Left lobe of liver (tissue), 2 donors: ENCODE measurements at regions not wholly inside any gene's neighbourhood (a gene's known extent, or its start where the extent isn't known, plus 50 kb on each side); places are given as distances from the start of the nearest gene placed in this dataset.

Experiments
- ATAC-seq: fragments of 200-7000 bp; cut with Tn5 transposase; one replicate; pipeline ENCODE4 v1.9.1; 2020; ENCODE audit warnings: mild to moderate bottlenecking, moderate library complexity
- DNase-seq: peaks from one replicate; pipeline ENCODE4 v3.0.0-alpha.2; 2020; ENCODE audit warnings: low spot score
- donor health status: DM: no; HTN: no; CAD: no; lungs with moderate emphysema.
- donor health status: DM: no; HTN: yes; CAD: no.

DNA sequence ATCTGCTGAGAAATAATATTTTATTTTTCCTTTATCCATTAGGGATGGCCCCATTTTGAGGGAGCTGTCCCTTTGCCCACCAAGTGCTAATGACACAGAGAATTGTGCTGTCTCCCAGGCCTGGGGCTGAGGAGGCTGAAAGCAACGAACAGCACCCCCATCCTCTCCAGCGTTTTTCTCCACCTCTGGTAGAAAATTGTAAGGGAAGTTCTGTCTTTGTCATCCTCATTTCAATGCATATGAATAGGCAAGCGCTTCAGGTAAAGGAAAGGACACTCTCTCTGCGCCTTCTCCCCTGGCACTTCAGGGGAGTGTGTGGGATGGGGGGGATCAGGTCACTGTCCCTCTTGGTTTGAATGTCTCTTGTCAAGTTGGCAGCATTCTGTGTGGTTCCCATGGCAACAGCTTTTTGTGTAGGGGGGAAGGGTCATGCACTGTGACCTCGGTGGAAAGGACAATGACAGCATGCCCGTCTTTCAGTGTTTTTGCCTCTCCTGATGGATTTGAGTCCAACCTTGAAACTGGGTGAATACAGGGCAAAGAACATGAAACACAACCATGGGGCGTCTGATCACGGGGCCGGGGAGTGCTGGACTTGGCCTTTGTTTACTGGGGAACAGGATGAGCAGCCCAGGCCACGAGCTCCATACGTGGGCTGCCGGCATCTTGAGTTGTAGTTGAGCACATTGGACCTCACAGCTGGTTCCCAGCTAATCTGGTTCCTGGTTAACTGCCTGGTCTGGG, 230.2 kb downstream of the VRK1 start:
- DNase-seq (no peak), ATAC-seq (no peak)

DNA sequence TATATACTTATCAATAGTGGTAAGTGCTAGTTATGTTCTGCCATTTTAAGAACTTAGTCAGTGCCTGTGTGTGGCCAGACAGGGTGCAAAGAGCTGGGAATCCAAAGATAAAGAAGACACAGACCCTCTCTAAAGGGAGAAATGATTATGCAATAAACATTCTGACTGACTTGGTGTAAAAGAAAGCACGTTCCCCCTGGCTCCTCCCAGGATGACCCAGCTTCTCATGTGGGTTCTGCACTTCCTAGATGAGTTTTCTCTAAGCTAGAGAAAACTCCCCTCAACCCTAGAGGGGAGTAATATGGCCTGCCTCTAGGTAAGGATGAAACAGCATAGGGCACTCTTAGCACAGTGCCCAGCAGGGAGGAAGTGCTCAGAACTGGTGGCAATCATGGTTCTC, 231.2 kb downstream of the VRK1 start:
- ATAC-seq = no peak

DNA sequence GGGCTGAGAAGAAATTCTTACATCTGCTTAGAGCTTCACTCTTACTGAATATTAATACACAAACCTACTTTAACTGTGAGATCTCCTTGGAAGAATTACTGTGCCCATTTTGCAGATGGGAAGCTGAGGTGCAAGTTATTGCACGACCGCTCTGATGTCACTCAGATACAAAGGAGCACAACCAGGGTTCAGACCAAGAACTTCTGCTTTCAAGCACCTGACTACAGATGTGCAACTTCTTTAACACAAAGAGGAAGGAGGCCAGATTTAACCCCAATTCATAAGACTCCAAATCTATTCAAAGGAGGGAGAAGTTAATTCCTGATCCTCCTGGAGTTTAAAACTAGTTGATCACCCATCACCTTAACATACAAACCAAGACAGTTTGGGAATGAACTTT, 232.6 kb downstream of the VRK1 start:
- DNase-seq (no peak), ATAC-seq (no peak)

More for the DNA sequence above, 231.2 kb downstream of the VRK1 start:
- DNase-seq = no peak

DNA sequence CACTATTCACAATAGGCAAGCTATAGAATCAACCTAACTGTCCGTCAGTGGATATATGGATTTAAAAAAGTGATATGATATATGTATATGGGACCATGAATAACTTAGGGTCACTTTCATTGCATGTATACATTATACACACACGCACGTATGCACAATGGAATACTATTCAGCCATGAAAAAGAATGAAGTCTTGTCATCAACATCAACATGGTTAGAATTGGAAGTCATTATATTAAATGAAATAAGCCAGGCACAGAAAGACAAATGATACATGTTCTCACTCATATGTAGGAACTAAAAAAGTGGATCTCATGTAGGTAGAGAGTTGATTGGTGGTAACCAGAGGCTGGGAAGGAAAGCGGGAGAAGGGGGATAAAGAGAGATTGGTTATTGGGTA, 234.3 kb downstream of the VRK1 start:
- DNase-seq (no peak), ATAC-seq (no peak)

DNA sequence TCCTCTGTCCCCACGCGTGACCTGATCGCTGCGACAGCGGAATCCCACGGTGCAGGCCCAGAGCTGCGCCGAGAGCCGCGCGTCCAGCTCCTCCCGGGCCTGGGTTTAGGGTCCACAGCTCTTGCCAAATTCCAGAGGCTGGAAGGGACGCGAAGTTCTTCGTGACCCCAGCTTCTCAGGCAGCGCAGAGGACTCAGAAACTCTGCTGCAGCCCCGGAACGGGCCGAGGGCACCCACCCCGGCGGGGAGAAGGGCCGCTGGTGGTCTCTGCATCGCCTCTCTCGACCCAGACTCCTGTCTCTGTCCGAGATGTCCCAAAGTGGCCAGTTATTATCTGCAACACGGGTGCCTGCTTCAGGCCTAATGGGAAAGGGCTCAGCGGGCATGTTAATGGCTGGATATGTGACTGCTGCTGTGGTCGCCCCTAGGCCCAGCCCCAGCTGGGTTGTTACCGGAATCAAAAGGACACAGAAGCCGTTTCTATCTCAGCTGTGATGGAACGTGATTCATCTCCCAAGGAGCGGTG, 236.4 kb downstream of the VRK1 start:
- DNase-seq = no peak
- ATAC-seq = no peak

DNA sequence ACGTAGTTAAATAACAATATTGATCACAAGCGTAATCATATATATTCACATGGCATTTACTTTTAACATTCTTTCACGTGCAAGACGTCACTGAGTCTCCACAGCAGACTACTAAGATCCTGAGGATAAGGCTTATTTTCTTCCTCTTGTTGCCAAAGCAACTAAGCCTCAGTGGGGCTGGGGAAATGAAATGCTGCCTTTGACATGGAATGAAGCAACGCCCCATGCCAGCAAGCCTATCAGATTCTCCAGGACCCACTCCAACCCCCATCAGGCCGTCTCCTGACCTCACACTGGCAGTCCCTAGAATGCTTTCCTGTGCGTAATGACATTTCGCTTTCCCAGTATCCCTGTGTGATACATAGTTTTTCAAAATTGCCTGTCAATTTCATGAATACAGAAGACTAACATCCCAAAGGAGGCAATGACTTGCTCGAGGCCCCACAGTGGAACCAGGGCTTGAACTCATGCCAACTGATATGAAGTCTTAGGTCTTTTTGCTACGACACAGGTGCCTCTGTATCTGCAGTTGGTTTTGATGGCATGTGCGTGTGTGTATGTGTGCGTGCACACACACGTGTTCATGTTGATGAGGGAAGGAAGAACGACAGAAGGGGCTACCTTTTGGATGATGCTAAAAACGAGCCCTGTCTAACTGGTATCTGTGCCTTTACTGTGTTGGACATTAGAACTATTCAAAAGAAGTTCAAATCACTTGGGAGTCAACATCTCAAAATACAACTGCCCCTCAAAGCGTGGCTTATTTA, 239.1 kb downstream of the VRK1 start:
- no peak for DNase-seq
- ATAC-seq = no peak

DNA sequence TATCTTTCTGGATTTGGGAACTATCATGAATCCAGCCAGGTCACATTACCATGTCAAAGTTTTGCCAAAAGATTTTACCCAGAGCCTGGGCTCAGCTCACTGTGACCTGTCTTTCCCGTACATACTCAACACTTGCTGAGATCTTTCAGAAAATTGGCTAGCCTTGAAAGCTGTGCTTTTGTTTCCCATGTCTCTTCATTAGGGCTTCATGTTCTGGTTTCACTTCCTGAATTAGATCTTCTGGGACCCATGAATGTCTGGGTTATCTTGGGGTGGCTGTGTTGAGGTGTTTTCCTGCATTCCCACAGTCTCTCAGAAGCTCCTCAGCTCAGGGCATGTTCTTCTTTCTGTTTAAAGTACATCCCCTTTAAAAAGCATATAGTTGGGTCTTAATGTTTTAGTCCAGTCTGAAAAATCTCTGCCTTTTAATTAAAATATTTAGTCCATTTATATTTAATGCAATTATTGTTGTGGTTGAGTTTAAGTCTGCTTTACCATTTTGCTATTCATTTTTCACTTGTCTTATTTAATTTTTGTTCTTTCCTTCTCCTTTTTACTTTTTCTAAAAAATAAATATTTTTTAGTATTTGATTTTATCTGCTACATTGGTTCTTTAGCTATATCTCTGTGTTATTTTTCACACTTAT, 242.7 kb downstream of the VRK1 start:
- DNase-seq = no peak

DNA sequence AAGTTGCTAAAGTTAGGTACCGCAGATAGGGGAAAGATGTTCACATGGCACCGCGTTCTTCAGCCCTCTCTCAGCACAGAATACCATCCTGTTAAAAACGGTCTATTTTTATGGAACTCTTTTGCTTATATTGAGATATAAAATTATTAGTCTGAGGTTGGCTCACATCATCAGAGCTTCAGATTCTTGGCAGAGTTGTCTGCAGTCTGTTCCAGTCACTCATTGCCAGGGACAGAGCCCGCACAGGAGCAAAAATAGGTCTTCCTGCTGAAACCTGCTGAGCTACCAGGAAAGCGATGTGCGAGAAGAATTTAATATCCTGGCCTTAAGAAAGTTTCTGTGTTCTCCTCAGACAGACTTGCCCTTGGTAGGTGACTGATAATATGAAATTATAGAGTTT, 249.8 kb downstream of the VRK1 start:
- ATAC-seq = no peak

More for the DNA sequence above, 242.7 kb downstream of the VRK1 start:
- ATAC-seq = no peak

DNA sequence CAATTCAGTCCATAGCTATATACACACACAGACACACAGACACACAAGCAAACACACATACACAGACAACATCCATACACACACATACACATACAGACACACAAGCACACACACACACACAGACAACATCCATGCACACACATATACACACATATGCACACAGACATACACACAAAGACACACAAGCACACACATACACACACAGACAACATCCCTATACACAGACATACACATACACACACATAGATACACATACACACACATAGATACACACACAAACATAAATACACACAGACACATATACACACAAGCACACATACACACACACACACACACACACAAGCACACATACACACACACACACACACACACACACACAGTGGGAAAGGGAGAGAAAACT, 254.8 kb downstream of the VRK1 start:
- ATAC-seq (no peak), DNase-seq (no peak)

More for the DNA sequence above, 249.8 kb downstream of the VRK1 start:
- no peak for DNase-seq

DNA sequence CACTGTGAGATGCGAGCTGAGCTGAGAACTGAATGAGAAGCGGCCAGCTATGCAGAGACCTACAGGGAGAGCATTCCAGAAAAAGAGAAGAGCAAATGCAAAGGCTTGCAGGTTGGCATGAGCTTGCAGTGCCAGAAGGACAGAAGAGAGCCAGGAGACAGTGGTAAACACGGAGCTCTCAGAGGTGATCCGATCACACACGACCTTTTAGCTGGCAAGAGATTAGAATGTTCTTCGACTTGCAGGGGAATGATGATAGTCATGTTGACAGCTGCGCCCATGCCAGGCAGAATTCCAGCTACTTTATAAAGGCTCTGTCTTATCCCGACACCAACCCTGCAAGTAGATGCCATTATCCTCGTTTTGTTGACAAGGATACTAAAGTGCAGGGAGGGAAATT, 256.8 kb downstream of the VRK1 start:
- ATAC-seq (no peak), DNase-seq (no peak)

DNA sequence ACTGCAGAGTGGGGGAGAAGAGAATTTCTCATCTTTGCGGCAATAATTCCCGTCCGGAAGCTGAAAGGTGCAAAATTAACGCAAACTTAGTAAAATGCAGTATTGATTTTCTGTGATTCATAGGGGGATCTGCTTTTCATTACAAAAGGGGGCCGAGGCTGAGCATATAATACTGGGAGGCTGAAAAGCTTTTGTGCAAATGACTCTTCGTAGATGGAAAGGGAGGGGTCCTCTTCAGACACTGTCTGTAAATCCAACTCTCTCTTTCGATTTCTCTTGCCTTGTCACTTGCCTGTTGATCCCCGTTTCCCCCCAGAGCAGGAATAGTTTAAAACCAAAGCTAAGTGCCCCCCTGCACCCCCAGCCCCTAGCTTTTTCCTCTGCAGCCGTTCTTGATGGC, 258.2 kb downstream of the VRK1 start:
- DNase-seq (no peak), ATAC-seq (no peak)

DNA sequence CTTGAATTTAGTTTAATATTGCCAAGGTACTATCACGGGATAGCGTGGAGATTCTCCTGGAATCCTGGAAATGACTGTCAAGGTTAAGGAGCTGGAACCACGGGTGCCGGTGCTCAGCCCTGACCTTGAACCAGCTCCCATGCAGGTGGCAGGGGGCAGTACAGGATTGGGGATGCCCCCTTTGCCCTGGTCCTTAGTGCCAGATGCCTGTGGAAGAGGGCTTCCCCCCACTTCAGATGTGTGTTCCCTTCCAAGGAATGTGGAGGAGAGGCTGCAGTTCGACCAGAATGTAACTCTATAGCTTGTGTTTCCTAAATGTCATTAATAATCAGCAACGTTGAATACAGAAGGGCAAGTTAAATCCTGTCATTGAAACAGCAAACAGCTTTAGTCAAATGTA, 258.9 kb downstream of the VRK1 start:
- no peak for DNase-seq
- no peak for ATAC-seq

DNA sequence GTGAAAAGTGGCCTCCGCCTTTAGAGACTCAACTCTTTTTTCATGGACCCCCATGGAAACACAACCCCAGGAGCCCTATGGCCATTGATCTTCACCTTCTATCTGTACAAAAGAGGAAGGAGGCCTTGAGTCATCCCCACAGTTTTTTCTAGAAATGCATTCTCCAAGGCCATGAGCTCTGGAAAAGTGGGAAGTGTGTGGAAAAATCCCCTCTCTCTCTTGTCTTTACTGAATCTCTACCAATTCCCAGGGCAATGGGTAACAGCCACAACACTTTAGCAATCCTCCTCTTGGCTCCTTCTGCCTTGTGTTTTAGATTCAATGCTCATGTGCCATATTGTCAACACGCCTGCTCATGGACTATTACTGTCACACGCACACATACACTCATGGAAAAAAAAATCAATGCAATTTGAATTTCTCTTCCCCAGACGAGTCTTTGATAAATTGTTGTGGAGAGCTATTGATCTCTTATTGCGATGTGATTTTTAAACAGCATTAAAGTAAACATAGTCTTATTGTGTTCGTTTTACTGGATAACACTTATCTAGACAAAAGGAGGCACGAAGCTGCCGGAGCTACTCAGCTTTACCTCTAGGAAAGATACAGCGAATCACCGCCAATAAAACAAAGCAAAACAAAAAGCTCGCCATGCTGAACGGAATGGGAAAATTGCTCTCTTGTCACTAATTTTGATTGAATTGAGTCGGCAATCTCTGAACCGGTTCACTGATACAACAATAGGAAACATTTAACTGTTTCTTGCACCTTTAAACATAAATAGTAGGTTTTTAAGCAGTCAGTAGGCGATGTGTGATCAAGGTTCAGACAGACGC, 260.3 kb downstream of the VRK1 start:
- no peak for DNase-seq
- no peak for ATAC-seq

DNA sequence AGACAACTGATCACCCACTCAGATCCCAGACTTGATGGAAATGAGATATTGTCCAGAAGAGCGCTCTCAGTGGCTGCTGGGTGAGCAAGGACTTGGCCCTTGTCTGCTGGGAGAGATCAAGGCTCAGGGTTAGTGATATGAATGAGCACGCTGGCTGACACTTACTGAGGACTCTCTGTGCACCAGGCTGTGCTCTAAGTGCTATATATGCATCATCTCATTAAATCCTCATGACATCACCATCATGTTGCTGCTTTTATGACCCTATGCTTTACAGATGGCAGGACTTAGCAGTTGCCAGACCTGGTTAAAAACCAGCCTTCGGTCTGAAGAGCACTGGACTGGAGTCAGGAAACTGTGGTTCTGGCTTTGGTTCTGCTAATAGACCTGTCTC, 260.9 kb downstream of the VRK1 start:
- no peak for ATAC-seq
- DNase-seq = no peak

DNA sequence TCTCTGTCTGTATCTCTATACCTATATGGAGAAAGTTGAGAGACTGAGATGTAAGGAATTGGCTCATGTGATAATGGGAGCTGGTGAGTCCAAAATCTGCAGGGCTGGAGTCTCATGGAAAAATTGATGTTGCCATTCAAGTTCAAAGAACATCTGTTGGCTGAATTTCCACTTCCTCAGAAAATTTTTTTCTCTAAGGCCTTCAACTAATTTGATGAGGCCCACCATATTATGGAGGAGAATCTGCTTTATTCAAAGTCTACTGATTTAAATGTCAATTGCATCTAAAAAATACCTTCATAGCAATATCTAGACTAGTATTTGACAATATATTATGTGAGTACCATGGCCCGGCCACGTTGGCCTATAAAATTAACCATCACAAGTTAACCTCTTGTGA, 261.4 kb downstream of the VRK1 start:
- DNase-seq (no peak), ATAC-seq (no peak)

DNA sequence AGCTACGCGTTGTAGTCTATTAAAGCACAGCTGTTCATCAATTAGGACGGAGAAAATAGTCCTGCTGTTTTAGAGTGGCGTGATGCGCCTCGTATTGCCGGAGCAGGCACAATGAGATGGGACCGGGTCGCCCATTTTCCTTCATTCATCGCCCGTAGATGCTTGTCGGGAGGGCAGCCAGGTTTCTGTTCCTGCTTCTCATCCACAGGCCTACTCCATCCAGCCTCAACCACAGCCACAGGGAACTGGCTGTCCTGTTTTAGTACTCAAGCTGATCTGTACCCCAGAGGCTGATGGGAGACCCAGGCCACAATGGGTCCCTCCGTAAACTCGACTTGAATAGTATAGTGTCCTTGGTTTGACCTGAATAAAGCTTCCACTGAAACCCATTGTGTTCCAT, 264.0 kb downstream of the VRK1 start:
- DNase-seq (no peak), ATAC-seq (no peak)

DNA sequence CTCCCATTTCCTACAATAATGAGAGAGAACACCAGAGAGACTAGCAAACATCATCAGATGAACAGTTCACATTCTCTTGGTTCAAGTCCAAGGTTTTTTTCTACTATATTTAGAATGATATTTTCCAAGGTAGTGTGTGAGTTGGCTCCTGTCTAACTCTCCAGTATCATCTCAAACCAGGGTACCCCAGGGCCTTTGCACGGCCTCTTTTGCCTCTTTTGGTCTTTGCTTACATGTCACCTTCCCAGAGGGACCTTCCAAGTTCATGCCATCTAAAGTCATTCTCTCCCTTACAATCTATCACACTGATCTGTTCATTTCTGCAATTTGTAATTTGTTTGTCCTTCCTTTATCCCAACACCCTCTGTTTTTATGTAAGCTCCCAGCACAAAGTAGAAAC, 264.5 kb downstream of the VRK1 start:
- ATAC-seq (no peak), DNase-seq (no peak)

DNA sequence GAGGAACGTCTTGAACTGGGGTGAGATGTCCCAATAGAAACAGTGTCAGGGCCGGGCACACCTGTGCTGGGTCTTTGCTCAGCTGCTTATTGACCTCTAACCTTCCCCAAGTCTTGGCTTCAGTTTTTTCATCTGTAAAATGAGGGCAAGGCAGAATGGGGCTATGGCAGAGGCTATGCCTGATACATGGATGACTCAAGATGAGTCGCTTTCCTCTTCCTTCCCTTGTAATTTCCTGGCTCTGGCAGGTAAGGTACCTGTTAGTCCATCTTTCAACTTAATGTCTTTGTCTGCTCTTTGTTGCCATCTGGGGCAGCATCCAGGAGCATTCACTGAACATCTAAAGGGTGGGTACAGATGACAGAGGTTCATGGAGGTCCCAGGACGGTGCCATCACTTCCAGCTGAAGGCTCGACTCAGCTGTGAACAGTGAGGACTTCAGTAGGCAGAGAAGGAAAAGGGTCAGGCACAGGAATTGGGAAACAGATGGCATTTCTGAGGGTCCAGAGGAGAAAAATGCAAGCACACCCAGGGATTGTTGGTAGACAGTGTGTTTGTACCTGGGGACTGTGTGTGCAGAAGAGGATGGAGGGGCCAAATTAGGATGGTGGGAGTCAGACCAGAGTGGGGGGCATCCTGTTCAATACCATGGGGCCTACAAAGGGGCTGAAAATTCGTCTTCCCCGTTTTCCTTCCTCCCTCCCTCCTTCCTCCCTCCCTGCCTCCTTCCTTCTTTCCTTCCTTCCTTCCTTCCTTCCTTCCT, 268.3 kb downstream of the VRK1 start:
- no peak for DNase-seq
- ATAC-seq = no peak

DNA sequence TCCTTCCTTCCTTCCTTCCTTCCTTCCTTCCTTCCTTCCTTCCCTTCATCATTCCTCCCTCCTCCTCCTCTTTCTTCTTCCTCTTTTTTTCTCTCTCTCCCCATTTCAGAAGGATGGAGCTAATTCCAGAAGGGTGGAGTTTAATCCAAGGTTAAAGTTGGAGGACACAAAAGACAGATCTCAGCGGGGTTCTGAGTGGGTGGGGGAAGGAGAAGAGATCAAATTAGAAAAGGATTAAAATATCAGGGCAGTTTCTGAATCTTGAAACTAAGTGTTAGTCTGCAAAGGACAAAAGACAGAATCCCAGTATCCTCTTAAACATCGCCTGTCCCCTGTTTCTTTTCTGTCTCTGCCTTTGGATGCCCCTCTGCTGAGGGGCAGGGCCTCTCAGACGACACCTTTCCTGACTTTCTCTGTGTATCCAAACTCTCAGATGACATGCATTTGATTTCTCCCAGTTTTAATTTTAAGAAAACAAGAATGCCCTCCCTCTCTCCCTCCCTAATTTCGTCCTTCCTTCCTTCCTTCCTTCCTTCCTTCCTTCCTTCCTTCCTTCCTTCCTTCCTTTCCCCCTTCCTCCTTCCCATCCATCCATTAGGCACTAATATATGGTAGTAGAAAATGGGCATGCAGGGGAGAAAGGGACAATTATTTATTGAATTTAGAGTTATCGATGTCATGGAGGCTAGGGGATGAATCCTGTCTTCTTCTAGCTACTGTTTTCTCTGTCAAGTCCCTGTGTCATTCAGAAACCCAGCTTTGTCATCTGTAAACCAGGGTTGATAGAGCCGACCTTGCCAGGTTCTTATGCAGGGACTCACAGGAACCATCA, 269.1 kb downstream of the VRK1 start:
- DNase-seq = no peak
- no peak for ATAC-seq
